Endometrial microvascular endothelial cells (primary cell): ENCODE measurements at regions not wholly inside any gene's neighbourhood (a gene's known extent, or its start where the extent isn't known, plus 50 kb on each side); places are given as distances from the start of the nearest gene placed in this dataset.

Experiments
- in situ Hi-C: cut with HindIII; loops from 2 replicates; pipeline ENCODE4 v1.10.0; 2017; ENCODE audit warnings: low sequenced_read_pairs, low pct_unique_long_range_greater_than_20kb; ENCODE audit errors: inconsistent ontology term

GRCh38 chr3:70899816-70900215 is 587.4 kb upstream of the MDFIC2 start:
- in situ Hi-C loops: no loop called here

GRCh38 chr3:70890020-70890394 is 577.6 kb upstream of the MDFIC2 start:
- in situ Hi-C loops: no loop called here

GRCh38 chr3:70889162-70890019 is 577.0 kb upstream of the MDFIC2 start:
- in situ Hi-C loops: no loop called here

- in situ Hi-C loops: no loop called here
These were observed 573.2 kb upstream of the MDFIC2 start for GRCh38 chr3:70885636-70886035.

GRCh38 chr3:70882104-70882503 is 569.7 kb upstream of the MDFIC2 start:
- in situ Hi-C loops: no loop called here

GRCh38 chr3:70880421-70880820 is 568.0 kb upstream of the MDFIC2 start:
- in situ Hi-C loops: no loop called here

GRCh38 chr3:70876154-70876553 is 563.7 kb upstream of the MDFIC2 start:
- in situ Hi-C loops: no loop called here

GRCh38 chr3:70874196-70874595 is 561.8 kb upstream of the MDFIC2 start:
- in situ Hi-C loops: no loop called here

- in situ Hi-C loops: no loop called here
These were observed 561.2 kb upstream of the MDFIC2 start for GRCh38 chr3:70873686-70874085.

GRCh38 chr3:70871909-70872656 is 559.6 kb upstream of the MDFIC2 start:
- in situ Hi-C loops: no loop called here

GRCh38 chr3:70870576-70870975 is 558.1 kb upstream of the MDFIC2 start:
- in situ Hi-C loops: no loop called here

GRCh38 chr3:70868561-70868960 is 556.1 kb upstream of the MDFIC2 start:
- in situ Hi-C loops: no loop called here

- in situ Hi-C loops: no loop called here
These were observed 550.6 kb upstream of the MDFIC2 start for GRCh38 chr3:70863049-70863448.

- in situ Hi-C loops: no loop called here
These were observed 549.4 kb upstream of the MDFIC2 start for GRCh38 chr3:70861855-70862254.

- in situ Hi-C loops: no loop called here
These were observed 548.8 kb upstream of the MDFIC2 start for GRCh38 chr3:70861234-70861633.

- in situ Hi-C loops: no loop called here
These were observed 545.5 kb upstream of the MDFIC2 start for GRCh38 chr3:70857916-70858315.

GRCh38 chr3:70856414-70857162 is 544.1 kb upstream of the MDFIC2 start:
- in situ Hi-C loops: no loop called here

GRCh38 chr3:70855149-70855548 is 542.7 kb upstream of the MDFIC2 start:
- in situ Hi-C loops: no loop called here

- in situ Hi-C loops: no loop called here
These were observed 541.7 kb upstream of the MDFIC2 start for GRCh38 chr3:70854108-70854507.
